ENCODE measurements at regions not wholly inside any gene's neighbourhood (a gene's known extent, or its start where the extent isn't known, plus 50 kb on each side); places are given as distances from the start of the nearest gene placed in this dataset.

GRCh38 chr6:54044059-54044458 is 67.2 kb upstream of the MLIP start:
- TF ChIP-seq CTCF (IDR thresholded peaks at IDR 0.05; ENCODE audit: low read length) (no peak), EZH2 (optimal IDR thresholded peaks at IDR 0.05; ENCODE audit: low read depth, low read length) (no peak)
